Thyroid gland (tissue), 4 donors: ENCODE measurements at regions not wholly inside any gene's neighbourhood (a gene's known extent, or its start where the extent isn't known, plus 50 kb on each side); places are given as distances from the start of the nearest gene placed in this dataset.

Source experiments
- CTCF ChIP-seq, 6 experiments: fragments of 200-600 bp in 3 of 6; fragments of 450-650 bp in 3 of 6; sonication (generic) in 3 of 6; IDR thresholded peaks; one replicate each; pipeline ENCODE4 v1.5.1; 2016 to 2019; ENCODE audit warnings: antibody characterized with exemption in 6 of 6, mild to moderate bottlenecking in 2 of 6, inconsistent platforms in 1 of 6, moderate library complexity in 1 of 6
- POLR2A ChIP-seq, 2 donors: fragments of 450-650 bp; IDR thresholded peaks; one replicate each; pipeline ENCODE4 v1.6.1; 2017; ENCODE audit warnings: antibody characterized with exemption in 2 of 2, mild to moderate bottlenecking in 2 of 2, moderate library complexity in 1 of 2

- no peak for TF ChIP-seq CTCF (IDR thresholded peaks at IDR 0.05)
- no peak for TF ChIP-seq POLR2A (IDR thresholded peaks at IDR 0.05)
These were observed 440.4 kb upstream of the DCN start for GRCh38 chr12:91622981-91623380.
